IMR-90 (cell line): ENCODE measurements at regions not wholly inside any gene's neighbourhood (a gene's known extent, or its start where the extent isn't known, plus 50 kb on each side); places are given as distances from the start of the nearest gene placed in this dataset.

Source experiments
- ATAC-seq: fragments of 200-7000 bp; cut with Tn5 transposase; 2 replicates; pipeline ENCODE4 v1.9.1; 2020; ENCODE audit warnings: low read depth, mild to moderate bottlenecking, moderate library complexity
- BruUV-seq: library from RNA; stranded (reverse); fragments of 400-500 nt; replicated peaks from 2 replicates; lab custom pipeline; 2021; lab: Mats Ljungman, UMichigan
- CTCF ChIA-PET: fragments of 300-600 bp; formaldehyde crosslinking; extraction: SDS; loops from one replicate; lab custom pipeline; 2021; ENCODE audit warnings: antibody characterized with exemption; lab: Yijun Ruan, JAX
- POLR2A ChIA-PET: fragments of 300-600 bp; sonication (Branson Sonifier 250); formaldehyde crosslinking; loops from one replicate; lab custom pipeline; 2022; ENCODE audit warnings: antibody characterized with exemption; ENCODE audit not compliant: unreplicated experiment; lab: Charles Lee
- DNase-seq: peaks from one replicate; pipeline ENCODE4 v3.0.0; 2013
- H2AFZ ChIP-seq: replicated peaks from 2 replicates; pipeline ENCODE3; 2013; ENCODE audit warnings: low read length, mild to moderate bottlenecking; ENCODE audit not compliant: poor library complexity
- H2AK5ac ChIP-seq: 2 replicates; pipeline ENCODE4 v1.6.1; 2013; ENCODE audit warnings: low read depth, low read length, inconsistent platforms
- H2AK9ac ChIP-seq: replicated peaks from 2 replicates; pipeline ENCODE3; 2013; ENCODE audit warnings: mild to moderate bottlenecking, low read depth, low read length, moderate library complexity; ENCODE audit not compliant: poor library complexity
- H2BK120ac ChIP-seq: 2 replicates; pipeline ENCODE4 v1.6.1; 2013; ENCODE audit warnings: low read depth, low read length, inconsistent platforms
- H2BK15ac ChIP-seq: 3 replicates; pipeline ENCODE4 v1.6.1; 2013; ENCODE audit warnings: low read depth, low read length, inconsistent platforms
- H2BK20ac ChIP-seq: 2 replicates; pipeline ENCODE4 v1.6.1; 2013; ENCODE audit warnings: low read depth, mild to moderate bottlenecking, inconsistent platforms, low read length, moderate library complexity
- H2BK5ac ChIP-seq: 2 replicates; pipeline ENCODE4 v1.6.1; 2013; ENCODE audit warnings: mild to moderate bottlenecking, low read depth, low read length, inconsistent platforms; ENCODE audit not compliant: poor library complexity, severe bottlenecking
- H3K14ac ChIP-seq: replicated peaks from 2 replicates; pipeline ENCODE4 v1.6.1; 2013; ENCODE audit warnings: low read depth, low read length, inconsistent platforms
- H3K18ac ChIP-seq: 2 replicates; pipeline ENCODE4 v1.6.1; 2013; ENCODE audit warnings: low read depth, low read length, control low read depth
- H3K23ac ChIP-seq: 2 replicates; pipeline ENCODE4 v1.6.1; 2013; ENCODE audit warnings: low read depth, low read length, inconsistent platforms
- H3K27ac ChIP-seq: 2 replicates; pipeline ENCODE4 v1.5.1; 2013; ENCODE audit warnings: mild to moderate bottlenecking, control low read depth, low read length; ENCODE audit not compliant: insufficient read depth
- H3K27me3 ChIP-seq: 2 replicates; pipeline ENCODE4 v1.6.1; 2013; ENCODE audit warnings: low read length; ENCODE audit not compliant: control insufficient read depth, insufficient read depth
- H3K36me3 ChIP-seq: 2 replicates; pipeline ENCODE4 v1.6.1; 2013; ENCODE audit warnings: low read length, mixed read lengths; ENCODE audit not compliant: control insufficient read depth, insufficient read depth
- H3K4ac ChIP-seq: 2 replicates; pipeline ENCODE4 v1.6.1; 2013; ENCODE audit warnings: low read depth, low read length, inconsistent platforms
- H3K4me1 ChIP-seq: 2 replicates; pipeline ENCODE4 v1.6.1; 2013; ENCODE audit warnings: low read length, mixed read lengths; ENCODE audit not compliant: control insufficient read depth, insufficient read depth
- H3K4me2 ChIP-seq: 2 replicates; pipeline ENCODE4 v1.6.1; 2013; ENCODE audit warnings: low read depth, mild to moderate bottlenecking, control low read depth, low read length, moderate library complexity
- H3K4me3 ChIP-seq: 2 replicates; pipeline ENCODE4 v1.5.1; 2013; ENCODE audit warnings: low read depth, mild to moderate bottlenecking, control low read depth, low read length, moderate library complexity; ENCODE audit not compliant: insufficient read depth
- H3K56ac ChIP-seq: 2 replicates; pipeline ENCODE4 v1.6.1; 2013; ENCODE audit warnings: low read length, inconsistent platforms; ENCODE audit not compliant: insufficient read depth; ENCODE audit errors: extremely low read depth
- H3K79me1 ChIP-seq, 2 experiments: 2 replicates each; pipeline ENCODE4 v1.6.1; 2013; ENCODE audit warnings: low read length in 2 of 2, inconsistent platforms in 1 of 2, low read depth in 1 of 2
- H3K9ac ChIP-seq: 2 replicates; pipeline ENCODE4 v1.6.1; 2013; ENCODE audit warnings: low read depth, low read length, control low read depth
- H3K9me1 ChIP-seq: 2 replicates; pipeline ENCODE4 v1.6.1; 2013; ENCODE audit warnings: low read length, inconsistent platforms; ENCODE audit not compliant: insufficient read depth
- H3K9me3 ChIP-seq: 2 replicates; pipeline ENCODE4 v1.6.1; 2013; ENCODE audit warnings: low read length; ENCODE audit not compliant: control insufficient read depth, insufficient read depth
- H4K20me1 ChIP-seq: 2 replicates; pipeline ENCODE4 v1.6.1; 2013; ENCODE audit warnings: low read length, inconsistent platforms; ENCODE audit not compliant: insufficient read depth
- H4K5ac ChIP-seq: 2 replicates; pipeline ENCODE4 v1.6.1; 2013; ENCODE audit warnings: mild to moderate bottlenecking, low read depth, low read length, control low read depth
- H4K8ac ChIP-seq, 2 experiments: 2 replicates each; pipeline ENCODE4 v1.6.1; 2013; ENCODE audit warnings: low read depth in 2 of 2, low read length in 2 of 2, control low read depth in 1 of 2, inconsistent platforms in 1 of 2
- H4K91ac ChIP-seq: 2 replicates; pipeline ENCODE4 v1.6.1; 2013; ENCODE audit warnings: low read depth, low read length, inconsistent platforms; ENCODE audit not compliant: insufficient read depth
- MAFK ChIP-seq: IDR thresholded peaks from 2 replicates; pipeline ENCODE4 v1.6.1; 2012; ENCODE audit warnings: low read depth, low read length, improper control_type of control experiment
- WGBS, 2 experiments: methylation state at CpG; one replicate each; pipeline versions ENCODE4 v1.1.5 to v1.1.7; 2013; ENCODE audit warnings: missing lambda C conversion rate in 2 of 2; ENCODE audit not compliant: insufficient read length in 1 of 2; ENCODE audit errors: extremely low coverage in 2 of 2; 5-methylcytosine and 5-hydroxymethylcytosine counted together
- dilution Hi-C: fragments of 300-500 bp; cut with HindIII; formaldehyde crosslinking; loops from one replicate; pipeline ENCODE4 v1.14.3; 2018; ENCODE audit warnings: low sequenced_read_pairs; ENCODE audit not compliant: unreplicated experiment
- in situ Hi-C: fragments of 300-500 bp; cut with MboI; formaldehyde crosslinking; loops from 3 replicates; pipeline ENCODE4 v1.14.3; 2019; ENCODE audit warnings: low sequenced_read_pairs, inconsistent platforms, mixed read lengths
- intact Hi-C: fragments of 100-400 bp; cut with micrococcal nuclease; formaldehyde crosslinking; loops from 2 replicates; pipeline ENCODE4 v1.10.0; 2022
- TF ChIP-seq, protein P1 (sequence below): fragments of 150-350 bp; IDR thresholded peaks from 2 replicates; pipeline ENCODE4 v1.6.1; 2017; ENCODE audit warnings: mild to moderate bottlenecking, antibody characterized with exemption, low read length, low read depth

GRCh38 chr2:83003555-83003954, 1455.5 kb downstream of the SUCLG1 start:
- POLR2A ChIA-PET = no interaction called here
- H2BK120ac ChIP-seq = no peak overlapping the region
- intact Hi-C loops = no loop called here

More at GRCh38 chr2:83003555-83003954, 1455.5 kb downstream of the SUCLG1 start:
- Histone ChIP-seq H2AK9ac (no peak overlapping the region), H3K4me3 (no peak overlapping the region), H2BK15ac (no peak overlapping the region), H4K5ac (no peak overlapping the region), H2AFZ (no peak overlapping the region), H2AK5ac (no peak overlapping the region), H4K8ac (no peak overlapping the region), H3K18ac (no peak overlapping the region), H3K27ac (no peak overlapping the region), H3K4me2 (no peak overlapping the region), H3K4me1 (no peaks in the 10 kb centered on the region), H3K79me1 (no peaks in the 10 kb centered on the region), H3K36me3 (no peaks in the 10 kb centered on the region), H3K9me1 (no peaks in the 10 kb centered on the region), H3K56ac (no peak overlapping the region), H3K14ac (no peak overlapping the region), H2BK20ac (no peak overlapping the region), H3K9ac (no peak overlapping the region), H4K20me1 (no peaks in the 10 kb centered on the region), H3K23ac (no peak overlapping the region), H4K91ac (no peak overlapping the region), H2BK5ac (no peak overlapping the region), H3K27me3 (no peaks in the 10 kb centered on the region), H3K4ac (no peak overlapping the region), H3K9me3 (no peaks in the 10 kb centered on the region)
- in situ Hi-C loops (no loop called here), dilution Hi-C loops (no loop called here)
- WGBS, 2 experiments = no CpG with 5 or more reads among the region's 2 CpGs
- no peak for ATAC-seq
- no TSS peak for BruUV-seq
- TF ChIP-seq, protein P1, sequence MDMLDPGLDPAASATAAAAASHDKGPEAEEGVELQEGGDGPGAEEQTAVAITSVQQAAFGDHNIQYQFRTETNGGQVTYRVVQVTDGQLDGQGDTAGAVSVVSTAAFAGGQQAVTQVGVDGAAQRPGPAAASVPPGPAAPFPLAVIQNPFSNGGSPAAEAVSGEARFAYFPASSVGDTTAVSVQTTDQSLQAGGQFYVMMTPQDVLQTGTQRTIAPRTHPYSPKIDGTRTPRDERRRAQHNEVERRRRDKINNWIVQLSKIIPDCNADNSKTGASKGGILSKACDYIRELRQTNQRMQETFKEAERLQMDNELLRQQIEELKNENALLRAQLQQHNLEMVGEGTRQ = no peak
- peak; percentile 63 for TF ChIP-seq MAFK
- no peak for DNase-seq
- CTCF ChIA-PET = no interaction called here
